Esophagus muscularis mucosa (tissue), 3 donors: ENCODE measurements at regions not wholly inside any gene's neighbourhood (a gene's known extent, or its start where the extent isn't known, plus 50 kb on each side); places are given as distances from the start of the nearest gene placed in this dataset.

ENCODE experiments used
- POLR2A ChIP-seq: fragments of 450-650 bp; IDR thresholded peaks from one replicate; pipeline ENCODE4 v1.6.1; 2017; ENCODE audit warnings: antibody characterized with exemption, moderate library complexity, mild to moderate bottlenecking, low read depth
- POLR2AphosphoS5 ChIP-seq, 2 donors: sonication (generic); formaldehyde crosslinking; IDR thresholded peaks; one replicate each; pipeline ENCODE4 v1.6.1; 2017; ENCODE audit warnings: antibody characterized with exemption in 2 of 2
- TF ChIP-seq, protein P1 (sequence below), 3 experiments: fragments of 200-600 bp in 2 of 3; fragments of 450-650 bp in 1 of 3; sonication (generic) in 2 of 3; IDR thresholded peaks; one replicate each; pipeline ENCODE4 v1.5.1; 2017 to 2019; ENCODE audit warnings: antibody characterized with exemption in 3 of 3, mild to moderate bottlenecking in 2 of 3, moderate library complexity in 1 of 3

GRCh38 chr1:22236166-22236565, 93.3 kb upstream of the WNT4 start:
- TF ChIP-seq POLR2A: no peak
- TF ChIP-seq, protein P1, sequence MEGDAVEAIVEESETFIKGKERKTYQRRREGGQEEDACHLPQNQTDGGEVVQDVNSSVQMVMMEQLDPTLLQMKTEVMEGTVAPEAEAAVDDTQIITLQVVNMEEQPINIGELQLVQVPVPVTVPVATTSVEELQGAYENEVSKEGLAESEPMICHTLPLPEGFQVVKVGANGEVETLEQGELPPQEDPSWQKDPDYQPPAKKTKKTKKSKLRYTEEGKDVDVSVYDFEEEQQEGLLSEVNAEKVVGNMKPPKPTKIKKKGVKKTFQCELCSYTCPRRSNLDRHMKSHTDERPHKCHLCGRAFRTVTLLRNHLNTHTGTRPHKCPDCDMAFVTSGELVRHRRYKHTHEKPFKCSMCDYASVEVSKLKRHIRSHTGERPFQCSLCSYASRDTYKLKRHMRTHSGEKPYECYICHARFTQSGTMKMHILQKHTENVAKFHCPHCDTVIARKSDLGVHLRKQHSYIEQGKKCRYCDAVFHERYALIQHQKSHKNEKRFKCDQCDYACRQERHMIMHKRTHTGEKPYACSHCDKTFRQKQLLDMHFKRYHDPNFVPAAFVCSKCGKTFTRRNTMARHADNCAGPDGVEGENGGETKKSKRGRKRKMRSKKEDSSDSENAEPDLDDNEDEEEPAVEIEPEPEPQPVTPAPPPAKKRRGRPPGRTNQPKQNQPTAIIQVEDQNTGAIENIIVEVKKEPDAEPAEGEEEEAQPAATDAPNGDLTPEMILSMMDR (IDR thresholded peaks at IDR 0.05): no peak
- no peak for TF ChIP-seq POLR2AphosphoS5 (IDR thresholded peaks at IDR 0.05)
